Caco-2 (cell line): ENCODE measurements at regions not wholly inside any gene's neighbourhood (a gene's known extent, or its start where the extent isn't known, plus 50 kb on each side); places are given as distances from the start of the nearest gene placed in this dataset.

Source experiments
- BruUV-seq: library from RNA; stranded (reverse); fragments of 400-500 nt; replicated peaks from 2 replicates; lab custom pipeline; 2021; lab: Mats Ljungman, UMichigan
- CTCF ChIA-PET: fragments of 300-600 bp; sonication (Branson Sonifier 250); formaldehyde crosslinking; loops from one replicate; lab custom pipeline; 2022; ENCODE audit warnings: antibody characterized with exemption; lab: Charles Lee
- POLR2A ChIA-PET: fragments of 300-600 bp; sonication (Branson Sonifier 250); formaldehyde crosslinking; loops from one replicate; lab custom pipeline; 2022; ENCODE audit warnings: antibody characterized with exemption; lab: Charles Lee
- DNase-seq, 2 experiments: peaks; one replicate each; pipeline versions ENCODE4 v3.0.0 to v3.0.0-alpha.2; 2020 to 2022
- H3K27me3 ChIP-seq: replicated peaks from 2 replicates; pipeline ENCODE4 v1.6.0; 2011; ENCODE audit warnings: low read length; ENCODE audit not compliant: control insufficient read depth, insufficient read depth
- H3K36me3 ChIP-seq: 2 replicates; pipeline ENCODE4 v1.5.1; 2011; ENCODE audit warnings: low read length; ENCODE audit not compliant: control insufficient read depth, insufficient read depth
- H3K4me1 ChIP-seq: fragments of 250-450 bp; sonication (Bioruptor Pico); 2 replicates; pipeline ENCODE4 v1.5.1; 2020; ENCODE audit warnings: mild to moderate bottlenecking
- H3K4me3 ChIP-seq: 2 replicates; pipeline ENCODE4 v1.5.1; 2011; ENCODE audit warnings: low read depth, mild to moderate bottlenecking, control low read depth, low read length
- H3K9me3 ChIP-seq: fragments of 250-450 bp; sonication (Bioruptor Pico); 2 replicates; pipeline ENCODE4 v1.5.1; 2020; ENCODE audit warnings: mild to moderate bottlenecking, moderate library complexity
- H3K27ac Mint-ChIP-seq: one replicate; pipeline ENCODE4 v1.8.0; 2022; ENCODE audit warnings: mixed read lengths; ENCODE audit not compliant: unreplicated experiment
- H3K27me3 Mint-ChIP-seq: one replicate; pipeline ENCODE4 v1.8.0; 2022; ENCODE audit warnings: mixed read lengths; ENCODE audit not compliant: insufficient read depth, unreplicated experiment
- H3K36me3 Mint-ChIP-seq: one replicate; pipeline ENCODE4 v1.8.0; 2022; ENCODE audit warnings: mild to moderate bottlenecking, mixed read lengths; ENCODE audit not compliant: insufficient read depth, unreplicated experiment
- H3K4me1 Mint-ChIP-seq: one replicate; pipeline ENCODE4 v1.8.0; 2022; ENCODE audit warnings: low read depth, mixed read lengths; ENCODE audit not compliant: unreplicated experiment
- H3K4me3 Mint-ChIP-seq: one replicate; pipeline ENCODE4 v1.8.0; 2022; ENCODE audit warnings: mild to moderate bottlenecking, moderate library complexity, mixed read lengths; ENCODE audit not compliant: unreplicated experiment
- H3K9me3 Mint-ChIP-seq: one replicate; pipeline ENCODE4 v1.8.0; 2022; ENCODE audit warnings: mixed read lengths; ENCODE audit not compliant: unreplicated experiment
- CTCF ChIP-seq, 2 experiments: fragments of 200-600 bp in 1 of 2; IDR thresholded peaks; 1 replicate in 1 of 2; 2 replicates in 1 of 2; pipeline versions ENCODE4 v1.5.1 to v1.8.0; 2011 to 2022; ENCODE audit warnings: antibody characterized with exemption in 1 of 2, control low read depth in 1 of 2, inconsistent platforms in 1 of 2, low read depth in 1 of 2, low read length in 1 of 2, mild to moderate bottlenecking in 1 of 2, moderate library complexity in 1 of 2; ENCODE audit not compliant: insufficient read depth in 1 of 2, severe bottlenecking in 1 of 2, unreplicated experiment in 1 of 2
- intact Hi-C: fragments of 100-400 bp; cut with micrococcal nuclease; formaldehyde crosslinking; loops from one replicate; pipeline ENCODE4 v1.10.0; 2022; ENCODE audit not compliant: unreplicated experiment

DNA sequence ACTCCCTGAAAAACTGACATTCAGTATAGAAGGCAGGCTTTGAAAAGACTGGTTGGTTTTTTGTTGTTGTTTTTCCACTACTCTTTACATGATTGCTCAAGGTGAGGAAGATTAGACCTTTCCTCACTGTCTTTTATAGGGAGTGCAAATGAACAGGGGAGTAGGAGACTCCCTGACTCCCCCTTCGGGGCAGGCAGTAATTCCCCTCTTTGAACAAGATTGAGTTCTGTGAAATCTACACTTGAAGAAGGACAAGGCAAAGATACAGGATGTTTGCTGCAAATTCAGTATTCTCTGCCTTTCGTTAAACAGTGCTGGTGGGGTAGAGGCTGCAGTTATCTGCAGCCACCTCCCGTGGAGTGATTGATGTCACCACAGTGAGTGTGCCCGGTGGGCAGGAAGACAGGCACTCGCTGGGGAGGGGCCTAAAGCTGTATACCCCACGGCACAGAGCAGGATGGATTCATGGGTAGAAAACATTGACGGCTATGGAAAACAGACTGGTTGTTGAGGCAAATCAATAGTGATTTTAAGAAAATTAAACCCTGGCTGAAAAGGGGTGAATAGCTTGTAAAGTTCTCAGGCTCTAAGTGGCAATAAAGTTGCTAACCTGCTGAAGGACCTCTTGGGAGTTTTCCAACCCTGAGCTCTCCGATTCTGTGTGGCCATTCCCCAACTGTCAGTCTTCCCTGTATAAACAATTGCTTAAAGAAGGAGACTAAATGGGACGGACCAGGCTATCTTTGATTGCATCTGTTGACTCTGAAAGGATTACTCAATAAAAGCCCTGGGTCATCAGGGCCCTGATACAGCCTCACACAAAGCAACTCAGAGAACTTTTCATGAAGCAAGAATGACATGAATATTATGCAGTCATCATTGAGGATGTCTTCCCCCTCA is 308.3 kb downstream of the TBC1D4 start:
- no peaks in the 10 kb centered on the region for H3K9me3 Mint-ChIP-seq
- ChIA-PET CTCF (no interaction called here), POLR2A (no interaction called here)
- Histone ChIP-seq H3K27me3 (0 out of 2 replicates have a peak, but pooled peaks cover 1% of the 10 kb centered on the region), H3K36me3 (no peaks in the 10 kb centered on the region), H3K4me1 (no peaks in the 10 kb centered on the region), H3K9me3 (peaks cover 6% of the 10 kb centered on the region; the same call in 1 of the 2 replicates), H3K4me3 (no peak overlapping the region)
- BruUV-seq: no TSS peak
- no peak for TF ChIP-seq CTCF (IDR thresholded peaks at IDR 0.05; ENCODE audit: insufficient read depth in 1 of 2, low read depth in 1 of 2, low read length in 1 of 2, severe bottlenecking in 1 of 2, unreplicated experiment in 1 of 2)
- no peak overlapping the region for H3K27ac Mint-ChIP-seq
- intact Hi-C loops: no loop called here
- DNase-seq: no peak
- no peaks in the 10 kb centered on the region for H3K36me3 Mint-ChIP-seq
- peaks cover 21% of the 10 kb centered on the region for H3K27me3 Mint-ChIP-seq
- H3K4me3 Mint-ChIP-seq: no peak overlapping the region
- no peaks in the 10 kb centered on the region for H3K4me1 Mint-ChIP-seq

DNA sequence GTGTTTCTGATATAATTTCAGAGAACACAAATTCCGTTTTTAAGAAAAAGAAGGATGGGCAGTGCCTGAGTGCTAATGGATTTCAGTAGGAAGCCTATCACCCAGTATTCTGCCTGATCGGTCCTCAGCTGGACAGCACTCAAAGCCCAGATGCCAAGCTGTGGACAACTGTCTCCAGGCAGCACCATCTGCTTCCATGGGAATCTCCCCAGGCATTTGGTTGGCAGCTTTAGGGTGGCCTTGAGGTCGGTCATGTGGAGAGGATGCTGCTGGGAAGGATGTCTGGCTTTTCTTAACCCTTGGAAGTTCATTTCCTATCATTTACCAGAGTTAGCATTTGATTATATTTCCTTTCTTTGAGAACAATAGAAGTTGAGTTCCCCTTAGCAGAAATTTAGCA is 311.7 kb downstream of the TBC1D4 start:
- Mint-ChIP-seq H3K27me3 (peaks cover 18% of the 10 kb centered on the region), H3K36me3 (no peaks in the 10 kb centered on the region), H3K27ac (no peak overlapping the region), H3K9me3 (no peaks in the 10 kb centered on the region), H3K4me3 (no peak overlapping the region), H3K4me1 (no peaks in the 10 kb centered on the region)
- no peaks in the 10 kb centered on the region for H3K36me3 ChIP-seq
- no peak for DNase-seq
- no peaks in the 10 kb centered on the region for H3K9me3 ChIP-seq
- intact Hi-C loops: no loop called here
- 0 out of 2 replicates have a peak, but pooled peaks cover 1% of the 10 kb centered on the region for H3K27me3 ChIP-seq
- no peak overlapping the region for H3K4me3 ChIP-seq
- no peak for TF ChIP-seq CTCF (IDR thresholded peaks at IDR 0.05; ENCODE audit: insufficient read depth in 1 of 2, low read depth in 1 of 2, low read length in 1 of 2, severe bottlenecking in 1 of 2, unreplicated experiment in 1 of 2)
- H3K4me1 ChIP-seq: no peaks in the 10 kb centered on the region
- no TSS peak for BruUV-seq
- ChIA-PET POLR2A (no interaction called here), CTCF (no interaction called here)

GRCh38 chr13:75165543-75166230 is 316.3 kb downstream of the TBC1D4 start:
- Histone ChIP-seq H3K9me3 (no peaks in the 10 kb centered on the region), H3K4me1 (no peaks in the 10 kb centered on the region), H3K36me3 (no peaks in the 10 kb centered on the region), H3K4me3 (no peak overlapping the region), H3K27me3 (no peaks in the 10 kb centered on the region)
- no peak for DNase-seq
- no peak for TF ChIP-seq CTCF (IDR thresholded peaks at IDR 0.05; ENCODE audit: insufficient read depth in 1 of 2, low read depth in 1 of 2, low read length in 1 of 2, severe bottlenecking in 1 of 2, unreplicated experiment in 1 of 2)
- no peak overlapping the region for H3K27ac Mint-ChIP-seq
- H3K27me3 Mint-ChIP-seq: peaks cover 14% of the 10 kb centered on the region
- H3K36me3 Mint-ChIP-seq: no peaks in the 10 kb centered on the region
- no TSS peak for BruUV-seq
- intact Hi-C loops: no loop called here
- no peaks in the 10 kb centered on the region for H3K4me1 Mint-ChIP-seq
- no peaks in the 10 kb centered on the region for H3K9me3 Mint-ChIP-seq
- CTCF ChIA-PET: no interaction called here
- H3K4me3 Mint-ChIP-seq: no peak overlapping the region
- POLR2A ChIA-PET: no interaction called here
